Smooth muscle cell (in vitro differentiated cells): ENCODE measurements at regions not wholly inside any gene's neighbourhood (a gene's known extent, or its start where the extent isn't known, plus 50 kb on each side); places are given as distances from the start of the nearest gene placed in this dataset.
"Not testable (repeated sequence)": the region's sequence is repeated elsewhere in the genome, so short reads cannot be mapped to it uniquely, and the experiment has no call there.

Experiments used
- DNase-seq: peaks from one replicate; lab custom pipeline; 2025; ENCODE audit not compliant: unreplicated experiment; lab: John Stamatoyannopoulos, UW
- H2AFZ ChIP-seq: fragments of 200-600 bp; sonication (generic); 2 replicates; pipeline ENCODE4 v1.6.0; 2016; ENCODE audit warnings: antibody characterized with exemption, low read depth, mild to moderate bottlenecking
- H3F3A ChIP-seq: fragments of 200-600 bp; sonication (generic); 2 replicates; pipeline ENCODE4 v1.6.0; 2017; ENCODE audit warnings: antibody characterized with exemption, low read depth
- H3K27ac ChIP-seq: fragments of 200-600 bp; sonication (generic); 2 replicates; pipeline ENCODE4 v1.5.1; 2016; ENCODE audit warnings: low read depth, mild to moderate bottlenecking
- H3K27me3 ChIP-seq: fragments of 200-600 bp; sonication (generic); 2 replicates; pipeline ENCODE4 v1.6.1; 2016; ENCODE audit warnings: low read depth, mild to moderate bottlenecking
- H3K36me3 ChIP-seq: fragments of 200-600 bp; sonication (generic); 2 replicates; pipeline ENCODE4 v1.5.1; 2016; ENCODE audit warnings: low read depth
- H3K4me1 ChIP-seq: fragments of 200-600 bp; sonication (generic); 2 replicates; pipeline ENCODE4 v1.5.1; 2016; ENCODE audit warnings: low read depth
- H3K4me2 ChIP-seq: fragments of 200-600 bp; sonication (generic); 2 replicates; pipeline ENCODE4 v1.6.0; 2016; ENCODE audit warnings: mild to moderate bottlenecking
- H3K4me3 ChIP-seq: fragments of 200-600 bp; sonication (generic); 2 replicates; pipeline ENCODE4 v1.5.1; 2016; ENCODE audit warnings: mild to moderate bottlenecking
- H3K79me2 ChIP-seq: fragments of 200-600 bp; sonication (generic); 2 replicates; pipeline ENCODE4 v1.6.0; 2016; ENCODE audit warnings: low read depth, mild to moderate bottlenecking
- H3K9ac ChIP-seq: fragments of 200-600 bp; sonication (generic); 2 replicates; pipeline ENCODE4 v1.6.0; 2016; ENCODE audit warnings: low read depth
- H3K9me3 ChIP-seq: fragments of 200-600 bp; sonication (generic); replicated peaks from 2 replicates; pipeline ENCODE4 v1.5.1; 2016; ENCODE audit warnings: low read depth
- H4K20me1 ChIP-seq: fragments of 200-600 bp; sonication (generic); 2 replicates; pipeline ENCODE4 v1.6.0; 2016; ENCODE audit warnings: low read depth
- WGBS: methylation state at CpG from one replicate; pipeline ENCODE4 v1.1.7; 2016; ENCODE audit warnings: low lambda C conversion rate; 5-methylcytosine and 5-hydroxymethylcytosine counted together

GRCh38 chr21:6569152-6569551 lies 3952.2 kb upstream of the TPTE start:
- WGBS, result no CpG with 5 or more reads among the region's 16 CpGs
- not testable (repeated sequence) for H3K79me2 ChIP-seq, H2AFZ ChIP-seq

DNA sequence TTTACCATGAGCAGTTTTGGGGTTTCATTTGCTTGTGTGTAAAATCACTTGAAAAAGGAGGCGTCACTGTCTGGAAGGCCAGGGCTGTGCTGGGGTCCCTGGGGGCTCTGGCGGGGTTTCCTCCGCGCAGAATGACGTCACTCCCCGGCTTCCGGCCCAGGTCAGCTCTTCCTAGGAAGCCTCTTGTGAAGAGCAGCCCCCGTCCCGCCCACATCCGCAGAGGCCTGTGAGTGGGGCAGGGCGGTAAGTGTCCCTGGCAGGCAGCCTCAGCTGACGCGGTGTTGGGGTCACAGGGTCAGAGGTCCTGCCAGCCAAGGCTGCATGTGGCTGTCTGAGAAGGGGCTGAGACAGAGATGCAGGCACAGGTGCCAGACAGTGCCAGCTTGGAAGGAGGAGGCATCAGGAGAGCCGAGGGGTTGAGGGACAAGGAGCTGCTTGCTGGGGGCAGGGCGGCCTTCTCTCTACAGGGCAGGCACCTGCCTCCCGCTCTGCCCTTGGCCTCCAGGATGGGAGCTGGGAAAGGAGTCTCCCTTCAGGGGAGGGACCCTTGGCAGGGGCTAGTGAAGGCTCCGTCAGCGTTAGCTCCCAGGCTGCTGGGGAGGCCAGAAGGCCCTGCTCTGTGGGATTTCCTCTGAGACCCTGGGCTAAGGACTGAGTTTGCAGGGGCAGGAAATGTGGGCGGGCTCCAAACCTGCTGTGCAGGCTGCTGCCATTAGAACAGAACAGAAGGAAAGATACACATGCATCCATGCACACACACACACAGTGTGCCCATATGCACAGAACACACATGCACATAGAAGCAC lies 3951.6 kb upstream of the TPTE start:
- not testable (repeated sequence) for H3K79me2 ChIP-seq, H3K4me2 ChIP-seq, H3K4me3 ChIP-seq, DNase-seq, H3K27me3 ChIP-seq, H3K9me3 ChIP-seq, H3F3A ChIP-seq, H3K36me3 ChIP-seq, H2AFZ ChIP-seq, H3K4me1 ChIP-seq, H3K27ac ChIP-seq, H4K20me1 ChIP-seq, H3K9ac ChIP-seq
- WGBS, result no CpG with 5 or more reads among the region's 19 CpGs

More at GRCh38 chr21:6569152-6569551, 3952.2 kb upstream of the TPTE start:
- not testable (repeated sequence) for H3K27me3 ChIP-seq, H3K4me2 ChIP-seq, H3K9me3 ChIP-seq, H3K9ac ChIP-seq, H3K27ac ChIP-seq, DNase-seq, H3K36me3 ChIP-seq, H3F3A ChIP-seq, H3K4me1 ChIP-seq, H3K4me3 ChIP-seq, H4K20me1 ChIP-seq

DNA sequence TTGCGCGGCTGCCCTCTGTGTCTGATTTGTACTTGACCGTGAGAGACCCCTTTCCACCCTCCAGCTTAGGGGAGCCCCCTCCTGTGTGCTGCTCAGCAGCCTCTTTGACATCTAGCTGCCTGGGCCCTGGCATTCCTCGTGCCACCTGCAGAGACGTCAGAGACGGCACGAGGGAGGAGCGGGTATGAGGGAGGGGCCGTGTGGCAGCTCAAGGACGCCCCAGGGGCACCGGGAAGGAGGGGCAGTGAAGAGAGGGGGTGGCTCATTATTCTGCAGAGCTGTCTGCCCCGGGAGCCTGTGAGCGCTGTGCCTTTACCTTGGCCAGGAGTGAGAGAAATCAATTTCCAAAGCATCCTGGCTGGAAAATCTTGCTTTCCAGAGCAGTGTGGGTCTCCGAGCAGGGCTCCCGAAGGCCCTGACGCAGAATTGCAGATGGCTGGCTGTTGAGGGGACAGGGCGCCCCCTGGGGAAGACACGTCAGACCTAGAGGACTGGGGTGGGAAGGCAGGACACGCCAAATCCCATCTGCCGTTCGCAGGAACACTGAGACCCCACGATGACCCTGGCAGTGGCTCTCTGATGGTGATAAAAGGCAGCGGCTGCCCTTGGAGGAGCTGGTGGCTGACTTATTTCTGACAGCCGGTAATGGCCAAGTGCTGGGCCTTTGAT lies 3950.5 kb upstream of the TPTE start:
- H3K9me3 ChIP-seq, H3K4me1 ChIP-seq, H3K27ac ChIP-seq, H3F3A ChIP-seq, DNase-seq, H3K36me3 ChIP-seq, H3K4me2 ChIP-seq, H3K27me3 ChIP-seq, H2AFZ ChIP-seq, H3K4me3 ChIP-seq, H3K79me2 ChIP-seq, H4K20me1 ChIP-seq, H3K9ac ChIP-seq: not testable (repeated sequence)
- WGBS, result no CpG with 5 or more reads among the region's 24 CpGs

DNA sequence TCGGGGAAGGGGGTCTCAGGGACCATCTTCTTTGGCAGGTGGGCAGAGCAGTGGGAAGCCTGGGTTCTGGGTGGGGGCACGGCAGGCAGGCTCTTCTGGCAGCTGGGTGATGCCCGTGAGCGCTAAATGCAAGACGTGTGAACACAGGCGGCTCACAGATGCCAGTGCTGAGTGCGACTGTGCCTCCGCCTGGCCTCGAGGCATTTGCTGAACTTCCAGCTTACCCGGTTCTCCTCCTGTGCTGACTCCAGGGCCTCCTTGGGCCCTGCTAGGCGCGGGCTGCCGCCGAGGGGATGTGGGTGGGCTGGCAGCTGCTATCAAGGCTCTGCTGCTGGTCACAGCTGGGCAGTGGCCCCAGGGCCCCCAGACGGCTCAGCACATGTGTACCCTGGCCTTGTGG lies 3947.8 kb upstream of the TPTE start:
- not testable (repeated sequence) for H3K4me1 ChIP-seq, H3K27ac ChIP-seq, H3K9ac ChIP-seq, H3K9me3 ChIP-seq, H3K27me3 ChIP-seq, H3F3A ChIP-seq, H3K79me2 ChIP-seq, H2AFZ ChIP-seq, H3K36me3 ChIP-seq, H4K20me1 ChIP-seq, DNase-seq, H3K4me3 ChIP-seq, H3K4me2 ChIP-seq
- no CpG with 5 or more reads among the region's 15 CpGs for WGBS

DNA sequence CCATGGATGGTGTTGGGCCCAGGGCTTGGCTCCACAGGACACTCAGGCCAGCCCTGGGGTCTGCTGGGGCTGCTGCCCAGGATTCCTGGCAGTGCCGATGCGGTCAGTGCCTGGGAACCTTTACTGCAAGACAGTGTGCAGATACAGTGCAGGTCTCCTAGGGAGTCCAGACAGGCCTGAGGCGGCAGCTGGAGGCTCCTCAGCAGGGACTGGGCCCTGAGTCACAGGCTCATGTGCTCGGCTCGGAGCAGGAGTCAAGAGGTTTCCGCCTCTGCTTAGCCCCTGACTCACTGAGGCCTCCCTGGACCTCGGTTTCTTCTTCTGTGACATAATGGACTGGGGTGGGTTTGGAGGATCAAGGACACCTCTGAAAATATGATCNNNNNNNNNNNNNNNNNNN lies 3941.6 kb upstream of the TPTE start:
- H3K4me3 ChIP-seq, H3K4me1 ChIP-seq, H3K4me2 ChIP-seq, H3K9ac ChIP-seq, H3K27ac ChIP-seq, H3K27me3 ChIP-seq, H2AFZ ChIP-seq, H3K36me3 ChIP-seq, H3K9me3 ChIP-seq, H3K79me2 ChIP-seq, H4K20me1 ChIP-seq, H3F3A ChIP-seq, DNase-seq: not testable (repeated sequence)
- WGBS, result no CpG with 5 or more reads among the region's 7 CpGs
